ENCODE measurements at regions not wholly inside any gene's neighbourhood (a gene's known extent, or its start where the extent isn't known, plus 50 kb on each side); places are given as distances from the start of the nearest gene placed in this dataset.
A peak's percentile ranks its signal among the peaks of the same experiment; 100 is the strongest.

GRCh38 chr6:113632220-113632864, 224.8 kb upstream of the MARCKS start:
- peak overlapping the region; percentile 16 to 42 (median 32) for H3K4me3 ChIP-seq
- peak overlapping the region; percentile 20 to 52 (median 37) for H3K27ac ChIP-seq (replicated peaks in 1 of 4)
- TF ChIP-seq POLR2AphosphoS5 (IDR thresholded peaks at IDR 0.05), result no peak
- no peak for TF ChIP-seq POLR2A (IDR thresholded peaks at IDR 0.05; ENCODE audit: low read depth)
- no peak for TF ChIP-seq EP300 (IDR thresholded peaks at IDR 0.05)
- TF ChIP-seq CTCF (IDR thresholded peaks at IDR 0.05), result no peak
- 8% methylated on average over 8 of the region's 8 CpGs for WGBS
- no peaks in the 10 kb centered on the region for H3K36me3 ChIP-seq
- DNase-seq (ENCODE audit: extremely low spot score), result no peak
- peaks cover 16 to 54% (median 49%) of the 10 kb centered on the region in 4 donors for H3K4me1 ChIP-seq
- intact Hi-C loops (cut with DNase I), result no loop called here
- no peaks in the 10 kb centered on the region for H3K27me3 ChIP-seq
- no peaks in the 10 kb centered on the region for H3K9me3 ChIP-seq

GRCh38 chr6:113633638-113634037, 223.5 kb upstream of the MARCKS start:
- peaks cover 16 to 54% (median 49%) of the 10 kb centered on the region in 4 donors for H3K4me1 ChIP-seq
- TF ChIP-seq CTCF (IDR thresholded peaks at IDR 0.05) (no peak), POLR2A (IDR thresholded peaks at IDR 0.05; ENCODE audit: low read depth) (no peak), EP300 (IDR thresholded peaks at IDR 0.05) (no peak), POLR2AphosphoS5 (IDR thresholded peaks at IDR 0.05) (no peak)
- H3K27ac ChIP-seq (replicated peaks in 1 of 4), result no peak overlapping the region
- no peaks in the 10 kb centered on the region for H3K36me3 ChIP-seq
- H3K4me3 ChIP-seq, result no peak overlapping the region
- no peaks in the 10 kb centered on the region for H3K27me3 ChIP-seq
- intact Hi-C loops (cut with DNase I), result no loop called here
- H3K9me3 ChIP-seq, result no peaks in the 10 kb centered on the region
- DNase-seq (ENCODE audit: extremely low spot score), result no peak

GRCh38 chr6:113634352-113635163, 222.6 kb upstream of the MARCKS start:
- H3K27me3 ChIP-seq, result no peaks in the 10 kb centered on the region
- no peak overlapping the region for H3K27ac ChIP-seq (replicated peaks in 1 of 4)
- DNase-seq (ENCODE audit: extremely low spot score), result no peak
- H3K4me3 ChIP-seq, result no peak overlapping the region
- H3K9me3 ChIP-seq, result no peaks in the 10 kb centered on the region
- H3K4me1 ChIP-seq, result peaks cover 16 to 51% (median 45%) of the 10 kb centered on the region in 4 donors
- intact Hi-C loops (cut with DNase I), result no loop called here
- H3K36me3 ChIP-seq, result no peaks in the 10 kb centered on the region
- TF ChIP-seq EP300 (IDR thresholded peaks at IDR 0.05), result no peak
- TF ChIP-seq POLR2A (IDR thresholded peaks at IDR 0.05; ENCODE audit: low read depth), result no peak
- 75% methylated on average over 4 of the region's 4 CpGs for WGBS

- intact Hi-C loops (cut with DNase I), result no loop called here
- H3K27ac ChIP-seq (replicated peaks in 1 of 4), result no peak overlapping the region
- WGBS, result 59% methylated on average over 1 of the region's 1 CpG
Measured at GRCh38 chr6:113635222-113635986, 221.7 kb upstream of the MARCKS start.

More at GRCh38 chr6:113635222-113635986, 221.7 kb upstream of the MARCKS start:
- Histone ChIP-seq H3K4me3 (no peak overlapping the region), H3K27me3 (no peaks in the 10 kb centered on the region), H3K9me3 (no peaks in the 10 kb centered on the region), H3K36me3 (no peaks in the 10 kb centered on the region), H3K4me1 (peaks cover 16 to 43% (median 36%) of the 10 kb centered on the region in 4 donors)
- TF ChIP-seq POLR2AphosphoS5 (IDR thresholded peaks at IDR 0.05), result no peak
- TF ChIP-seq POLR2A (IDR thresholded peaks at IDR 0.05; ENCODE audit: low read depth), result no peak
- no peak for TF ChIP-seq EP300 (IDR thresholded peaks at IDR 0.05)
- TF ChIP-seq CTCF (IDR thresholded peaks at IDR 0.05), result no peak
- DNase-seq (ENCODE audit: extremely low spot score), result no peak
